ENCODE measurements at regions not wholly inside any gene's neighbourhood (a gene's known extent, or its start where the extent isn't known, plus 50 kb on each side); places are given as distances from the start of the nearest gene placed in this dataset.

DNA sequence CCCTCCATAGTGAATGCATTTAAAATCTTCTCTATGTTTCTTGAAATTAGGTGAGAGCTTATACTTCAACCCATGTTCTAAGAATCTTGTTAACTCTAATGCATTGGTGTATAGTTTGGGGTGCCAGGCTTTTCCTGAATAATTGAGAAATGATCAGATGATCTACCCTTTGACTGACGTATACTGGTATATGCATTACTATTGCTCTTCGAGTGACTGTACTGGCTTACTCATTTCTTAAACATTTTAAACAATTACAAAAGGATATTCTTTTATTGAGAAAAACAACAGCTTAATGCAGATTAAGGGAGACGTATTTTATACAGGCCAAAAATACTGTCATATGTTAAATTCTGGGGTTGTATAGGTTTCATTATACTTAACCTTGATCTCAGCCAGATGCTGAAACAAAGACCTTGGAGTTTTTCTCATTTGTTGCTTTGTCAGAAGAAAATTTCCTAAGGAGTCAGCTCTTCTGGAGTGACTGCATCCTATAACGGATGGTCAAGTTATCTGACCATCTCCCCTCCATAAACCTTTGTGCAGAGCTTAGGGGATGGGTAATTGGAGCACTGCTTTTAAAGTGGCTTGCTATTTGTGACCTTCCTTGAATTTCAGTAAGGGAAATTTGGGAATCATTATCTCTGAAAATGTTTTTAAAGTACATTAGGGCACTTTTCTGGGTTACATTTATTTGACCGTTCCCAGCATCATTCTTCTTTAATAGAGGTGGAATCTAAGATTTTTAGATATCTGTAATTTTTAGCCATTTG lies 507.6 kb downstream of the PCNX1 start:
- TF ChIP-seq POLR2AphosphoS5 (IDR thresholded peaks at IDR 0.05; ENCODE audit: insufficient read depth, low read depth, low read length) (no peak), POLR2A (IDR thresholded peaks at IDR 0.05; ENCODE audit: low read depth, low read length) (no peak), MAX (IDR thresholded peaks at IDR 0.05; ENCODE audit: insufficient read depth, insufficient read length) (no peak), MYC (IDR thresholded peaks at IDR 0.05; ENCODE audit: low read depth, low read length) (no peak), GATA2 (IDR thresholded peaks at IDR 0.05; ENCODE audit: insufficient read depth, insufficient read length, low read depth, low read length) (no peak), FOS (IDR thresholded peaks at IDR 0.05; ENCODE audit: borderline replicate concordance, insufficient read depth, low read length) (no peak), EZH2 (IDR thresholded peaks at IDR 0.05; ENCODE audit: borderline replicate concordance, low read depth, low read length, severe bottlenecking) (no peak)
- TF ChIP-seq, protein P1, sequence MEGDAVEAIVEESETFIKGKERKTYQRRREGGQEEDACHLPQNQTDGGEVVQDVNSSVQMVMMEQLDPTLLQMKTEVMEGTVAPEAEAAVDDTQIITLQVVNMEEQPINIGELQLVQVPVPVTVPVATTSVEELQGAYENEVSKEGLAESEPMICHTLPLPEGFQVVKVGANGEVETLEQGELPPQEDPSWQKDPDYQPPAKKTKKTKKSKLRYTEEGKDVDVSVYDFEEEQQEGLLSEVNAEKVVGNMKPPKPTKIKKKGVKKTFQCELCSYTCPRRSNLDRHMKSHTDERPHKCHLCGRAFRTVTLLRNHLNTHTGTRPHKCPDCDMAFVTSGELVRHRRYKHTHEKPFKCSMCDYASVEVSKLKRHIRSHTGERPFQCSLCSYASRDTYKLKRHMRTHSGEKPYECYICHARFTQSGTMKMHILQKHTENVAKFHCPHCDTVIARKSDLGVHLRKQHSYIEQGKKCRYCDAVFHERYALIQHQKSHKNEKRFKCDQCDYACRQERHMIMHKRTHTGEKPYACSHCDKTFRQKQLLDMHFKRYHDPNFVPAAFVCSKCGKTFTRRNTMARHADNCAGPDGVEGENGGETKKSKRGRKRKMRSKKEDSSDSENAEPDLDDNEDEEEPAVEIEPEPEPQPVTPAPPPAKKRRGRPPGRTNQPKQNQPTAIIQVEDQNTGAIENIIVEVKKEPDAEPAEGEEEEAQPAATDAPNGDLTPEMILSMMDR (IDR thresholded peaks at IDR 0.05; ENCODE audit: extremely low read depth in 1 of 2, insufficient read depth in 1 of 2, low read depth in 1 of 2, low read length in 2 of 2) = no peak
